ENCODE measurements at regions not wholly inside any gene's neighbourhood (a gene's known extent, or its start where the extent isn't known, plus 50 kb on each side); places are given as distances from the start of the nearest gene placed in this dataset.
"Not testable (repeated sequence)": the region's sequence is repeated elsewhere in the genome, so short reads cannot be mapped to it uniquely, and the experiment has no call there.

DNA sequence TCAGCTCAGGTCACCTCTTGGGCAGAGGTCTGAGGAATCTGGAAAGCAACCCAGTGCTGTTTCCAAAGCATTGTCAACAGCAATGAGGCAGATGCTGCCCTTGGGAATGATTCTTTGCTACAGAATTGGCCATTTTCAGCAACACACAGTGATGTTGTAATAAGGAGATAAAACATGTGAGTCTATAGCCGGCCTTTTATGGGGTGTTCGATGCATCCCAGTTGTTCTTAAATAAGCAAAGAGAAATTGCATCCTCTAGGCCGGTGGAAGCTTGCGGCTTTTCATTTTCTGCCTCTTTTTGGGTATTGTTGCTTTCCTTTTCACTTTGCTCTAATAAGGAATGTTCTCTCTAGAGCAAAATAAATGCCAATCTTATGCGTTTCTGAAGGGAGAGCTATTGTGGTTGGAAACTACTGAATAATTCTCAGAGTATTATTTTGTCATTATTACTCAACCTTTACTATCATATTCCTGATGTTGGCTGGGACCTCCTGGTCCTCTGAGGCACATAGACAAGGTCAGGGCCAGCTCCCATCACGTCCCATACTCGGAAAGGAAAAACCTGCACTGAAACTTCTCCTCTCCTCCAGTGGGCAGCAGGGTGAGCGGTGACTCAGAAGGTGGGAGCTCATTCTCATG lies 214.2 kb downstream of the CDH26 start:
- no peak for DNase-seq

DNA sequence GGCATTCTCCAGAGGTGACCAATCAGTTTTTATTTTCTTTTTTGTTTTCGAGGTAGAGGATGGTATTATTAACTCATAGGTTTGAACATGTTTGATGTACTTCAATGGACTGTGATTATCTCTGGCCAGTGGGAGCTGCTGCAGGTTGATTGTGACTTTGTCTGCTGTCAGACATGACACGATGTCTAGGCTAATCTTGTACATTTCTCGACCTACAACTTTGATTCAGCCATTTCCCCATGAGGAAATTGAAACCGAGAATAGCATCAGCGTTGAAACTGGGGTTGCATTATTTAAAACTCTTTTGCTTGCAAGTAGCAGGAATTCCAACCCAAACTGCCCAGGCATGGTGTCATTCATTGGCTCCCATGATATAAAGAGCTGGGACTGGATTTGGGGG lies 218.9 kb downstream of the CDH26 start:
- DNase-seq: no peak

DNA sequence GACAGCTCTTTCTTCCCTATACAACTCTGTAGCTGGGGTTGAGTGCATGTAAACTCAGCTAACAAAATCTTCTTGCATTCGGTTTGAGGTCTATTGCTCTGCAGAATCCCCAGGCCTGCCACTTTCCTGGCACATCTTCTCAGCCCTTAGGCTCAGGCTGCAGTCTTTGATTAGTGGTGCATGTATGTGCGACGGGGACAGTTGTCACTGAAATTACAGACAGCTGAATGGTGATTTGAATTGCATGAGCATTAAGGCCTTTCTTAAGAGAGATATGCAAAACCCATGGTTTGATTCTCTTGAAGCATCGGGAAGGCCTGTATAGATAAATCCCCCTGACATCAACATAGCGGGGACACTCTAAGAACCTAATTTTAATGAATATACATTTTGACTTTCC lies 222.8 kb downstream of the CDH26 start:
- no peak for DNase-seq

DNA sequence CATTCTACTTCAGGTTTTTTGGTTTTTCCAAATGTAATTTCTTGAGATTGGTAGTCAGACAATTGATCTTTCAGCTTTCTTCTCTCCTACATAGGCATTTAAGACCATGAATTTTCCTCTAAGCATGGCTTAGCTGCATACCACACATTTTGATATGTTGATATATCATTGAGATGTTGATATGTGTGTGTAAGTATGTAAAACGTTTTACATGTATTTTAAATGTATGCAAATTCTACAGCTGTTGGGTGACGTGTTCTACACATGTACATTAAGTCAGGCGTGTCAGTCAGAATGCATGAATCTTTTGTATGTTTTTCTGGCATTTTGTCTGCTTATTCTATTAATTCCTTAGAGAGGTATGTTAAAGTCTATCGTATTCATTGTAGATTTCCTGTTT lies 228.2 kb downstream of the CDH26 start:
- no peak for DNase-seq

DNA sequence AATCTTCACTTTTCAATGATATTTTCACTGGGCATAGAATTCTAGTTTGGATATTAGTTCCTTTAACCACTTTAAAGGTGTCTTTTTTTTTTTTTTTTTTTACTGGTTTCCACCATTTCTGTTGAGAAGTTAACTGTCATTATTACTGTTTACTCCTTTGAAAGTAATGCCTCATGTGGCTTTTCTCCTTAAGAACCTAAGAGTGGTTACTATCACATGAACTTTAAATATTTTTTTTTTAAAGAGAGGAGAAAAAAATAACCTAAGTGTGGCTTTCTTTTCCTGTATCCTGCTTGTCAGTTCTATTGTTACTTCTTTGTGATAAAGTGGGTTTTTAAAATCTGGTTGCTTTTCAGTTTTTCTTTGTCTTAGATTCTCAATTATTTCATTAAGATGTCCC lies 229.5 kb downstream of the CDH26 start:
- DNase-seq: no peak

DNA sequence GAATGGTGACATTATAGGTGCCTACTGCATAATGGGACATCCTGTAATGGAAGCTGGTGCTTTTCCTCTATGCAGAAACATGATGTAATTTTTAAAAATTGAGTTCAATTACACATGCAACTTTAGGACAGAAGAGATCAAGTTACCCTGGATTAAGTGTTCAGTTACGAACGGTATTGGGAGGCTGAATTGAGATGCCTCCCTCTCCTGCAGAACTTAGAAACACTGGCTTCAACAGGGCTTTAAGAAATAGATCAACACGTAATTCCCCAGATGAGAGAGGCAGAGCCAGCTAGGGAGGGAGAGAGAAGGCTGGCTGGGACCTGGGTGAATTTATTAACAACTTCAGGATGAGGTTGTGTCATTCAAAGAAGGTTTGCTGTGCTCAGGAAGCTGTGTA lies 232.8 kb downstream of the CDH26 start:
- no peak for DNase-seq

DNA sequence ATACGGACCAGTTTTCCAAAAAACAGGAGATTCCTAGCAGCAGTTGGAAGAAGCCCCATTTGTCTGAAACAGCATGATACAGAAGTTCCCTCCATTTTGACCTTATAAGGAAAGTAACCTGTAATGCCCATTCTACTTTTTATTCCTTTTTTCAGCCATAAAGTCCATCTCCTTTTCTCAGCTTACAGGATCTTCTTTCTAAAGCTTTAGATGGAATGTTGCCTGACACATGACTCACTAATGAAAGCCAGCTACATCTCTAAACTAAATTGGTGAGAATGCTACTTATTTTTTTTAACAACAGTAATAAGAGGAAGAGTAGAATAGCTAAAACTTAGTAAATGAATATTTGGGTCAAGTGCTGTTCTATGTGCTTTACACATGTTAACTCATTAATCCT lies 234.1 kb downstream of the CDH26 start:
- no peak for DNase-seq

DNA sequence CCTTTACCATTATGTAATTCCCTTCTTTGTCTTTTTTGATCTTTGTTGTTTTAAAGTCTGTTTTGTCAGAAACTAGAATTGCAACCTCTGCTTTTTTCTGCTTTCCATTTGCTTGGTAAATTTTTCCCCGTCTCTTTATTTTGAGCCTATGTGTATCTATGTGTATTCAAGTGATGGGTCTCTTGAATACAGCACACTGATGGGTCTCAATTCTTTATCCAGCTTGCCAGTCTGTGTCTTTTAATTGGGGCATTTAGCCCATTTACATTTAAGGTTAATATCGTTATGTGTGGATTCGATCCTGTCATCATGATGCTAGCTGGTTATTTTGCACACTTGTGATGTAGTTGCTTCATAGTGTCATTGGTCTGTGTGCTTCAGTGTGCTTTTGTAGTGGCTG lies 240.9 kb downstream of the CDH26 start:
- not testable (repeated sequence) for DNase-seq

DNA sequence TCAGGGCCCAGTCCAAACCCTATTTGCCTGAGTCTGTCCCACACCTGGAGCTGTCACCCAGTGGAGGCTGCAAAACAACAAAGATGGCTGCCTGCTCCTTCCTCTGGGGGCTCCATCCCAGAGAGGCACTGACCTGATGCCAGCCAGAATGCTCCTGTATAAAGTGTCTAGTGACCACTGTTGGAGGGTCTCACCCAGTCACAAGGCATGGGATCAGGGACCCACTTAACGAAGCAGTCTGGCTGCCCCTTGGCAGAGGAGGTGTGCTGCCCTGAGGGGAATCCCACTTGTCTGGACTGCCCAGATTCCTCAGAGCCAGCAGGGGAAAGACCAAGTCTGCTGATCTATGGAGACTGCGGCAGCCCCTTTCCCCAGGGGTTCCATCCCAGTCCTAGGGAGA lies 241.6 kb downstream of the CDH26 start:
- DNase-seq: no peak

DNA sequence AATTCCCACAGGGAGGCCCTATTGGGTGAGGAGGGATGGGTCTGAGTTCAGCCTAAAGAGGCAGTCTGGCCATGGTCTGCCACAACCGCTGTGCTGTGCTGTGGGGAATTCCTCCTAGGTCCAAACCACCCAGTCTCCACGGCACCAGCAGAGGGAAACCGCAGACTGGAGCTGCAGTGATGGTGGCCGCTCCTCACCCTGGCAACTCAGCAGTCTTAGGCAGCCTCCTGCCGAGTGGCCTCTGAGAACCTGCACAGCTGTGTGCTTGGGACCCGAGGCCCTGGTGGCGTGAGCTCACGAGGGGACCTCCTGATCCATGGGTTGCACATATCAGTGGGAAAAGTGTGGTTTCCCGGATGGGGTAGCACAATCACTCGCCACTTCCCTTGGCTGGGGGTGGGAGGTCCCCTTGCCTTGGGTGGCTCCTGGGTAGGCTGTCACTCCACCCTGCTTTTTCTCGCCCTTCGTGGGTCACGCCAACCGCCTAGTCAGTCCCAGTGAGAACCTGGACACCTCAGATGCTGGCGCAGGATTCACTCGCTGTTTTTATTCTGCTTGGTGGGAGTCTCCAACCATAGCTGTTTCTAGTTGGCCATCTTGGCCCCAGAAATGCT lies 242.2 kb downstream of the CDH26 start:
- no peak for DNase-seq

DNA sequence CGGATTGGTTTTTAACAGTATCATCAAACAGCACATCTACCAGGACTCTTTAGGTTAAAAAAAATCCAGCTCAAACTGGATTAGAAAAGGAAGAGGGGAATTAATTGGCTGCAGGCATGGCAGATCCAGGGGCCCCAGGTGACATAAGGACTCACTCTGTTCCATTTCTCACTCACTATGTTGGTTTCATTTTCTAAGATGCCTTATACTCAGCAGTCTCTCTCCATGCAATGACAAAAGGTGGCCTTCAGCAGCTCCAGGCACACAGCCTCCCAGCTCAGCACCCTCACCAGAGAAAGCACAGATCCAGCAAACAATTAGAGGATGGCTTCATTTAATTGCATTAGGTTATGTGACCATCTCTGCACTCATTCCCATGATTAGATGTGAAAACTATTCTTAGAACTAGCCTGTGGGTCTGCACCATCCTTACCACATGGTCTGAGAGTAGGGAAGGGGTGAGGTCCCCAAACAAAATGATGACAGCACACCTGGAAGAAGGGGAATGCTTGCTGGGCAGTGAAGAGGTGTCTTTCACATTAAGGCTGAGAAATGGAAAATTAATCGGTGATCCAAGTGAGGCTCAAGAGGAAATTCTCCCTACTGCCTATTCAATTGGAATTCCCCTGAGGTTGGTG lies 243.1 kb downstream of the CDH26 start:
- DNase-seq: no peak

DNA sequence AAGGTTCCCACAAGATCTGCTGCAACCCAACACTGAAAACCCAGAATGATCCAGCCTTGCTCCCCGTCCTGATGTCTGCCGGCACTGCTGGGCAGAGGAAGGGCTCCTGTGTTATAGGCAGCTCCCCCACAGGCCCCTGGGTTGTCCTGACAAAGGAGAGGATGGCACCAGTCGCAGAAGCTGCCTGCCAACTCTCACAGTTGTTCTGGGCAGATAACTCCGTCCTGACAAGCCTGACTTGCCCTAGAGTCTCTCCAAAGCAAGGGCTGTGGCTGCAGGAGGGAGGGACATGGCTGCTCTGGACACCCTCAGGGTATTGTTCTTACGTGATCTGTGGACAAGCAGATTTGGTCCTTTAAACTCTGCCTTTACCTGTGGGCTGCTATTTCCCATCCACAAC lies 243.8 kb downstream of the CDH26 start:
- no peak for DNase-seq

DNA sequence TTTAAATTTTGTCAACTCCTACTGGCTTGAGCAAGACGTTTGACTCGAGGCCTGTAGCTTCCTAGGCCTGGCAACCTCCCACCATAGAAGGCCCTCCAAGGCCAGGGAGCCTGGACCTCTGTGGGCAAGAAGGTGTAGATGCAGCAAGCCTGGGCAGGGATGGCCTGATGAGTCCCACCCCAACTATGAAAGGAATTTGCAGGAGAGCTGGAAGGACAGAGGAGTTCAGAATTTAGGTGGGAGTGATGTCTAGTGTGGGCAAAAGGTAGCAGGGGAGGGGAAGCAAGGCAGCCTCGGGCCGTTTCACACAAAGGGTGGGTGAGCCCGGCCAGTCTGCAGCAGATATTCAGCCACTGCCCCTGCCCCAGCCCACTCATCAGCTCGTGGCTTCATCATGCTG lies 245.2 kb downstream of the CDH26 start:
- DNase-seq: no peak

DNA sequence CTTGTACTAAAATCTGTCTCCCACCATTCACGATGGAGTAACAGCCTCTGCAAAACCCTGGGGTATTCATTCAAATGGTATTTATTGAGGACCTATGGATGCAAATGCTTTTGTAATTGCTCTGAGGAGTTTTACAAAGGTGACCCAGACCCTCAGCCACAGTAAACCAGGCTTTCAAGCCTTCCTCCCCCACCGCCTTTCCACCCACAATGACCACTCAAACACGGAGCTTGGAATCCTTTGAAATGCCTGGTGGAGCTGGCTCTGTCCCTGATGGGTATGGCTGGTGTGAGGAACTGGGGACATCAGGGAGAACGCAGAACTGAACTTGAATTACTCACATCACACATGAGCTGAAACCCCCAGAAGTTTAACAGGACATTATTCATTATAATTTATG lies 246.4 kb downstream of the CDH26 start:
- DNase-seq: no peak

DNA sequence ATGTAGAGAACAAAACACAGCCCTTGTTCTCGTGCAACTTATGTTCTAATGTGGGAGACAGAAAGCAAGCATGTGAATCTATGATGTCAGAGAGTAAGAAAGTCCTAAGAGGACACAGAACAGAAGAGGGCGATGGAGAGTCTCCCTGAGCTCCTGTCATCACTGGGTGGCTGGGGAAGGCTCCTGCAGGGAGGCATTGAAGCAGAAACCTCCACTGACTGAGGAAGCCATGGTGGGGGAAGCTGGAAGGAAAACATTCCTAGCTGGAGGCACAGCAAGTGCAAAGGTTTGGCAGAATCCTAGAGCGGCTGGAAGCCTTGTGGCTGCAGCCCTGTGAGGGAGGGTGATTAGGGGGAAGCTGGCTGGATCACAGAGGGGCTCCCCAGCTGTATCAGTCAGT lies 248.0 kb downstream of the CDH26 start:
- DNase-seq: peak; percentile 46

DNA sequence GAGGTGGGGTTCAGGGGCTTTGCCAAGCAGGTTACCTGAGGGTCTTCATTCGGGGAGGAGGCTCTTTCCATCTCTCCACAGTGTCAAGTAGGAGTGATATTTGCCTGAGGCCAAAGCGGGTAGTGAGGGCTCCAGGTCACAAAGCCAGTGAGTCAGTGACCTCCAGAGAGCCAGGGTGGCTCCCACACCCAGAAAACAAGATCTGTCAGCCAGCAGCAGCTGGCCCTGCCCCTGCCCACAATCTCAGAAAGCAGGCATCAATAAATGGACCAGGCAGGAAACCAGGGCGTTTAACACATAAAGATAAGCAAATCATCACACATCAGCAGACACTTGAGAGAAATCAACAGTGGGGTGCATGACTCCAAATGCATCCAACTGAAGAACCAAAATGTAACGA lies 250.8 kb downstream of the CDH26 start:
- DNase-seq: no peak

DNA sequence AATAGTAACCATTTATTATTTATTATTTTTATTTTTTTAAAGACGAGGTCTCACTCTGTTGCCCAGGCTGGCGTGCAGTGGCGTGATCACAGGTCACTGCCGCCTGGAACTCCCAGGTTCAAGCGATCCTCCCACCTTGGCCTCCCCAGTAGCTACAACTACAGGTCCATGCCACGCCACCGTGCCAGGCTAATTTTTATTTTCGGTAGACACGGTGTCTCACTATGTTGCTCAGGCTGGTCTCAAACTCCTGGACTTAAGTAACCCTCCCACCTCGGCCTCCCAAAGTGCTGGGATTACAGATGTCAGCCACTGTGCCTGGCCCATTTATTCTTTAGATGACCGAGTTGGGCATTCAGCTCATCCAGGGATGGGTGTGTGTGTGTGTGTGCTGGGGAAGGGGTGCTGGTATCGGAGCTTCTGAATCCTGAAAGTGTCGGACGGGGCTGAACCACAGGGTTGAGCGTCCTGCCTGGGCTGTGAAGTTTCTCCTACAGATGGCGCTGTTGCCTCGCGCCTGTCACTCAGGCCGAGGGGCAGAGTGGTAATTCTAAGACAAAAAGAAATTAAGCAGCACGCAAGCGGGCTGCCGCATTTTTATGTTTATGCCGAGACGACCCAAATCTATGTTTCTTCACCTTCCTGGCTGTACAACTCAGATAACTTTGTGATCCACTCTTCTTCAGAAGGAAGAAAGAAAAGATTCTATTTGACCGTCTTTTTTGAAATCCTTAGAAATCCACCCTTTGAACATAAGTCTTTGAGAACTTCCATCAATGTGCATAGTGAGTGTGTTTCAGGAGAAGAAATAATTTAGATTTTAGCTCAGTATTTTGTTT lies 252.8 kb downstream of the CDH26 start:
- peak; percentile 20 for DNase-seq

DNA sequence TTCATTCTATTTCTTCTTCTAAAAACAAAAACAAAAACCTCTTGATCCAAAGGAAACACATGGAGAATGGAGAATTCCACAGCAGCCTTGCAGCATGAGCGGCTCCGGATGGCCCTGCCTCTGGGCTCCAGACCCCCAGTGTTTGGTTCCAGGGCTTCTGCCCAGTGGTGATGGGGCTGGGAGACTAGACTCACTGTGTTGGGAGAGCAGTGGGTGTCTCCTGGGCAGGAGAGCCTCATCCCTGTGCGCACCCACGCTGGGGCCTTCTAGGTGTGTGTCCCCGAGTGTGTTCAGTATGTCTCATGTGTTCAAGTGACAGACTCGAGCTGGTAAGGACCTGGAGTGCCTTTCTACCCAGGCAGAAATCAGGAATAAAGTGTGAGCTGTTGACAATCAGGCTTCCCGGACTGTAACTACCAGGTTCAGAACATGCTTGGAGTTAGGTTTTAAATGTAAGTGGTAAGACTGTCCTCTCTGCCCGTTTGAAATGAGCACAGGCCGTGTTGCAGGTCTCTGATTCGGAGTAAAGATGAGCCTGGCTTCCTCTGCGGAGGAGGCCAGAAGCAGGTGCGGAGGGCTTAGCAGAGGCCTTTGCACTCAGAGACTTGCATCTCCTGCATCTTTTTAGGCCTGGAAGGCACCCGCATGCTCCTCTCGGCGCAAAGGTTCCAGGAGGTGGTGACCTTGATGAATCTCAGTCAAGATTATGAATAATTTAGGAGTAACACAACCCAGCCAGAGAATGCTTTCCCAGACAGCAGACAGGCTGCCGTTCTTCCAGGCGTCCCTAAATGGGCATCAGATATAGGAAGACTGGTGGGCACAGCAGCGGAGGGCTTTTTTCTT lies 253.6 kb downstream of the CDH26 start:
- no peak for DNase-seq

DNA sequence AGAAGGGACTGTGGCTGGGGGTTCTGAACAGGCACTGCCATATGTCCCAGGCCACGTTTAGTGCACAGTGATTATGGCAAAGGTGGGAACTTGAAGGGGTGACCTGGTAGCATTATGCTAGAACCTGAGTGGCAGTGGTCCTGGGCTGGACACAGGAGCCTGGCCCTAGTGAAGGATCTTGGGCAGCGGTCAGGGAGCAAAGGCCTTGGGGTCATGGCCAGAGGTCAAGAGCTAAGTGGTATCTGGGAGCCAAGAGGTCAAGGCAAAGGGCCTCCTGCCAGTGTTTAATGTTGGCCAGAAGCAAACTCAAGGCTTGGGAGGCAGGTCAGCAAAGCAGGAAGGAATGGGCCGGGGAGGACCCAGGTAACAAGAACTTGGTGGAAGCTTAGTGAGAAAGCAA lies 254.5 kb downstream of the CDH26 start:
- no peak for DNase-seq

DNA sequence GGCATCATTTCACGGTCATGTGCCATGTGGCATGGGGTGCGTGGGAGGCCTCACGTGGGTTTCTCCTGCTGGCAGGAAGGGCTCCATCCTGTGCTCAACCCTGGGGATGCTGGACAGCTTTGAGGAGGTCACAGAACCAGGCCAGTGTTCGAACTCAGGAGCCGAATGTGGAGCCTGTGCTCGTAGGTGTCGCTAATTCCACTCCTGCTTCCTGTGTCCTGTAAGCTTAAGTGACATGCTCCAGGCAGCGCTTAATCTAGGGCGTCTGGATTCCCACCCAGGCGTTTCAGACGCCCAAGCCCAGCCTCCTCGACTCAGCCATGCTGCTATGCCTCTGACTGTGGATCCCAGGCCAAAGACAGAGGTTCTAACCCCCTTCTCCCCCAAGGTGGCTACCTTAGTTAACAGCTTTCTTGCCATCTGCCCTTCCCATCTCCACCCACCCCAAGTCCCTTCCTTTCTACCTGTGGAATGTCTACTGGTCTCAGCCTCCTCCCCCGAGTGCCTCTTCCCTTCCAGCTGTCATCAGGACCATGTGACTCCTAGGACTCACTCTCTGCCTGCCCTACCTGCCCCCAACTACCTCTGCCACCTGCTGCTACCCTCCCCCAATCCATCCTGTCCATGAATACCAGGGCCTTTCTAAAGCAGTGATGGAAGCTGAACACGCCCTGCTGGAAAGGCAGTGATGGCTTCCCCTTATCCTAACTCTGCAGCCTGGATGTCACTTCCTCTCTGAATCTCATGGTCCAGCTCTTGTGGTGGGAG lies 255.1 kb downstream of the CDH26 start:
- no peak for DNase-seq

DNA sequence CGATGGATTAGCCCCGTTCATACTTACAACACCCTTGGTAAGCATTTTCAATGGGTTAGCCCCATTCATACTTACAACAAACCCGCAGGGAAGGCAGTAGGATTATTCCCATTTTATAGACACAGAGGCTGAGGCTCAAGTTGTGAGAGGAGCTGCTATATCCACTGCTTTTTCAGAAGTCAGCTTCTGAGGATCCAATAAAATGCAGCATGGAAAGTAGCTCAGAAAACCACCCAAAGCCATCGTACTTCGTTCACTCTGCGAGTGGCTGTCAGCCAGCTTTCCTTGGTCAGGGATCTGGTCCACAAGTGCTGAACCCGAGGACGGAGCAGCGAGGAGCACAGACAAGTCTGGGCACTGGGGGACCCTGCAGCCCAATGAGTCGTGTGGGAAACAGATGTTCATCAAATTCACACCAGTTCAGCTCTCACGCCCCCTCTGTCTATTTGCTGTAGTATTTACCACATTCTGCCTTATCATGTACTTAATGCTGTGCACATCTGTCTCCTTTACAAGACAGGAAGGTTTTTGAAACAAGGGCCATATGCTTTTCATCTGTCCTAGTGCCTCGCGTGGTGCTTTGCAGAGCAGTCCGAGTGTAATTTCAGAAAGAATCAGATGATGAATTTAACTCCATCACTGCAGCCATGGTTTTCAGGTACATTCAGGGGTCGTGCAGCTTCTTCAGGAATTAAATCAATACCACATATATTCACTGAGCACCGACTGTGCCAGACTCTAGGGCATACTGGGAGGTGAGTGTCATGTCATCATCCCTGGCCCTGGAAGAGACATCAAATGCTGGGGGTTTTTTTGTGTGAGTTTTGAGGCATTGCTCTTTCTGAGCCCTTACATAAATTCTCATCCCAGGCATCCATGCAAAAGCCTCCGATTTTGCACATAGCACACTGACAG lies 256.9 kb downstream of the CDH26 start:
- DNase-seq: peak; percentile 33
